GM21360 (cell line): ENCODE measurements at regions not wholly inside any gene's neighbourhood (a gene's known extent, or its start where the extent isn't known, plus 50 kb on each side); places are given as distances from the start of the nearest gene placed in this dataset.

Source experiments
- ATAC-seq: cut with Tn5 transposase; IDR thresholded peaks from one replicate; pipeline ENCODE4 v1.9.1; 2021; ENCODE audit warnings: mild to moderate bottlenecking, moderate library complexity; ENCODE audit not compliant: unreplicated experiment

DNA sequence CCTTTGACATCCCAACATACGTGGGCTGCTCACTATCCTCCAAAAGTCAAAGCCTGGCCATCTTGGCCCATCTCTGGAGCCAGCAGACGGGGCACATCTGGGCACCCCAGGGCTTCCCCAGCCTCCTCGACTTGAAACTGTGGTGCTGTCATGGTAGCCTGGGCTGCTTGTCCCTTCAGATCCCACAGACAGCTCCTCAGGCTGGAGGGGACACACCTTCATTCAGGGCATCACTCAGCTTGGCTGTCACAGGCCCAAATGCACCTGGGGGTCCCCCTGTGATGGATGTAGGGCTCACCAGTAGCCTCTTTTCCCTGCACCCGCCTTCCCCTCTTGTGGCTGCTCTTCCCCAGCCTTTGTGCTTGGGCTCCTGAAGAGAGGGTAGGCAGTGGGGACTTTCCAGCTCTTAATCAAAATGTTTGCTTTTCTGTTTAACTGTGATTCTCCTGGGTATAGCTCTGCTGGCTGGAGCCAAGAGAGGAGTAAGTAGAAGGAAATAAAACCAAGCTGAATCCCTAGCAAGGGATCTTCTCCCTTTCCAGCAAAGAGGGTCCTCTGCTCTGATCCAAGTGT, 92.3 kb downstream of the GYPC start:
- no peak for ATAC-seq

GRCh38 chr2:126748929-126749518, 93.1 kb downstream of the GYPC start:
- peak; percentile 60 for ATAC-seq

DNA sequence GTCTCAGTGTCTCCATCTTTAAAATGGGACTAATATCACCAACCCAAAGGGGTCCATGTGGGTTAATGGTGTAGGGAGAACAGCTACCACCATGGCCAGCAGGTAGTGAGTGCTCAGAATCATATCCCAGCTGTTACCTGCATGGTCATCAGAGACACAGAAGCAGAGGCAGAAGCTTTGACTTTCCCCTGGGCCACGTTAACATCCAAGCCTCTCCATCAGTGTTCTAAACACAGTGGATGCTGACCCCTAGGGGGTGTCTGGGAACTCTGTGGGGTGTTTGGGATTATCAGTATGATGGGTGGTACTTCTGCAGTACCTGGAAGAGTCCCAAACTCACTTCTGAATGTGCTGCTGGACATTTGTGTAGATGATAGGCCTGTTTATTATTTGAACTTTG, 93.6 kb downstream of the GYPC start:
- peak; percentile 46 for ATAC-seq

GRCh38 chr2:126750506-126750905, 94.5 kb downstream of the GYPC start:
- no peak for ATAC-seq

DNA sequence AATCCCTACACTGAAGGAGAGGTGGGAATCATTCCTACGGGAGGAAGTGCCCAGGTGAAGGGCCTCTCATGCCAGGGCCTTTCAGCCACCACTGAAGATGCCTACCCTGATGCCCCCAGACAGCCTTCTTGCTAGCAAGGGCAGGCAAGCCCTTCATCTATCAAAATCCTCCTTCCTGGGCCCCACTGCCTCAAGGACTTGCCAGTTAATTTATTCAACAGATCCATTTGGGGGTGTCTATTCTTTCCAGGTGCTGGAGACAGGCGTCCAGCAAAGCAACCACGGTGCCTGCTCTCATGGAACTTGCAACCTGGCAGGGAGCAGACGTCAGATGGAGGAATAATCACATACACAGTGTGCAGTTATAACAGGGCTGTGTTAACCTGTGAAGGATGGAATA, 95.5 kb downstream of the GYPC start:
- ATAC-seq: no peak

- no peak for ATAC-seq
These were observed 96.9 kb downstream of the GYPC start for GRCh38 chr2:126752876-126753275.

- ATAC-seq: no peak
These were observed 97.7 kb downstream of the GYPC start for GRCh38 chr2:126753501-126754212.

- no peak for ATAC-seq
These were observed 98.5 kb downstream of the GYPC start for GRCh38 chr2:126754240-126755004.

DNA sequence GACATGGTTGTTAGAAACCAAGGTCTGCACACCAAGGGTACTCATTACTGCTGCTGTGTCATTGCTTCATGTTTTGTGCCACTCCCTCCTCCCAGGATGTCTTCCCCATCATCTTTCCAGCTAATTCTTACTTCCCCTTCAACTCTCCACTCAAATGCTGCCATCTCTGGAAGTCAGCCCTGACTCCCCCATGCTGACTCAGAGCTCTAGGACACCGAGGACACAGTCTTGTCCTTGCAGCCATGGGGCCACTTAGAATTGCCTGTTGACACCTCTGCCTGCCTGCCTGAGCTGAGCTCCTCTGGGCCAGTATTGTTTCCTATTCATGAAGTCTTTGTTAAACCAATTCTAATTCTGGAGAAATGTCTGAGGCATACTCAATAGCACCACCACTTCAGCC, 100.2 kb downstream of the GYPC start:
- no peak for ATAC-seq

DNA sequence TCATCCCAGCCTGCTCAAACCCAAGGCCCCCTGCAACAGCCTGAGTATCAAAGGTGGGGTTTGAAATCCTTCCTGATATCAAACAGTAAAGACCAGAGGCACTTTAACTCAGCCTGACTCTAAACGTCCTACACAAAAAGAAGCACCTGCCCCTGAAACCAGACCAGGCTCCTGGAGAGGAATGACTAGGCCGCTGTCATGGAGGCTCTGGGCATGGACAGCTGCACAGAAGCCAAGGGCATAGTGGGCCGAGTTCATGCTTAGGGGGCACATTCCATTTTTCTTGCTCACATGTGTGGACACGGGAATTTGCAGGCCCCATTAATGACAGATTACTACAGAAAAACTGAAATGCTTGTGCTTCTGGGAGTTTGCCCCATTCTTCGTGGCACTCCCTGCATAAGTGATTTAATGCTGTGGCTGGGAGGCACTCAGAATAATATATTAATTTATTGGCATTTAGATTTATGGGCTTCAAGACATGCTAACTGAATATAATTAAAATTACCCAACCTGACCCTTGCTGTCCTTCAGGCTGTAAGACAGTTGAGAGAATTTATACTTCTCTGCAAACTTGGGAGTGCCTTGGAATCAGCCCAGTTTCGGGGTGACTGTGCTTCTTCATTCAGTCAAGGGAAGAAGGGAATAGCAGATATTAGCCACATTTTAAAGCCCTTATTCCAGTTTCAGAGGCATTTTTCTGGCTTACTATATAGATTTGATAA, 105.5 kb downstream of the GYPC start:
- no peak for ATAC-seq

- ATAC-seq: peak; percentile 57
These were observed 106.3 kb downstream of the GYPC start for GRCh38 chr2:126761981-126762878.

DNA sequence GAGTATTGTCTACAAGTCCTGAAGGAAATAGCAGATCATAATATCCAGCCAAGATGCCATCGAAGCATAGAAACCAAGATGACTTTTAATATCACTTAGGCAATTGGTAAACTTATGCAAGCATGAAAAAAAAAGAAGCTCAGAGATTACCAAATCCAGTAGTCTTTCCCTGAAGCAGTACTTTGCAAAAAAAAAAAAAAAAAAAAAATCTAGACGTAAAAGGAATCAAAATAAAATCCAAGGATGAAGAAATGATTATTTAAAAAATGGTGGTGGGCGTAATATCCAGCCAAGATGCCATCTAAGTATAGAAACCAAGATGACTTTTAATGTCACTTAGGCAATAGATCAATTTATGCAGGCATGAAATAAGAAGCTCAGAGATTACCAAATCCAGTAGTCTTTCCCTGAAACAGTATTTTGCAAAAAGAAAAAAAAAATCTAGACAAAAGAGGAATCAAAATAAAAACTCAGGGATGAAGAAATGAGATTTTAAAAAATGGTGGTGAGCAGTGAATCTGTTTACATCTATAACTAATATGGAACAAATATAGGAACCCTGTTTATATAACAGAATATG, 108.8 kb downstream of the GYPC start:
- ATAC-seq: no peak

GRCh38 chr2:126765395-126765794, 109.4 kb downstream of the GYPC start:
- ATAC-seq: no peak

DNA sequence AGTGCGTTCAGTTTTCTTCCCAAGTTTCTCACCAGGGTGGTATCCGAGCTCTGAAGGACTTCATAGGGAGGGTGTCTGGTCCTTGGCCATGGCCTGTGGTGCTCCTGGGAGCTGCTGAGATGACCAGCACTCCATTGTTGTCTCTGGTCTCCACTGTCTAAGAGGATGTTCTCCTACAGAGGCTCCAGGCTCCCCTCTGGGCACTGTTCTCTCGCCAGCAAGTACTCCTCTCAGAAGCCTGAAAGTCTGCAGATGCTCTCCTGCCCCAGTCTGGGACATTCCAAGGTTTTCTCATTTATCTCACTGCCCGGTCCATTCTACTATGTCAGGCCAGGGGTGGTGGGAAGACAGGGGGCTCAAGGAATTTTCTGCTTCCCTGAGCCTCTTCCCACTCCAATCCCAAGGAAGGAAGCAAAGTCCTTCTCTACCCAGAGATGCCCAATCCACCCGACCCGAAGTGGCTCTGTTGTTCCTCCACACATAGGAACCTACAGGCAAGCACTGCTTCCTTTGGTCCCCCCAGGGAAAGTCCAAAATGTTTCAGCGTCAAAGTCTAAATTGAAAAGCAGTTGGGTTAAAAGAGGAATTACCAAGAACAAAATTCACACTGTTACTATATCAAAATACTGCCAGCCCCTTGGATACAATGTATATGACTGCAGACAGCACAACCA, 110.5 kb downstream of the GYPC start:
- no peak for ATAC-seq

- no peak for ATAC-seq
These were observed 111.0 kb downstream of the GYPC start for GRCh38 chr2:126766969-126767296.

DNA sequence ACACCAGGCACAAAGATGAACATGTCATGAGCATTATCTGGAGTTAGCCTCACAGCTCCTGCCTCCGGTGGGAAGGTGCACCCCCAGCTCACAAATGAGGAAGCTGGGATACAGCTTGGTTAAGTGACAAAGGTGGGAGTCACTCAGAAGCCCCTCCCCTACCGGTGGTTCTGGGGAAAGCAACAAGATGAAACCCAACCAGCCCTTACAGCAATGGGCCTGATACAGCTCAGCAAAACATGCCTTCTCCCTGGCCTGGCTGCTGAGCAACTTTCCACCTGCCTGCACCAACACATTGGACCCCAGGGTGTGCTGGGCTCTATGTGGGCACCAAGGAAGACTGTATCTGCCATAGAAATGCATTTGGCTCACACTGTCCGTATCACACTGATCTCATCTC, 113.2 kb downstream of the GYPC start:
- ATAC-seq: no peak

GRCh38 chr2:126770466-126770865, 114.5 kb downstream of the GYPC start:
- ATAC-seq: no peak

- ATAC-seq: no peak
These were observed 115.1 kb downstream of the GYPC start for GRCh38 chr2:126771094-126771493.

DNA sequence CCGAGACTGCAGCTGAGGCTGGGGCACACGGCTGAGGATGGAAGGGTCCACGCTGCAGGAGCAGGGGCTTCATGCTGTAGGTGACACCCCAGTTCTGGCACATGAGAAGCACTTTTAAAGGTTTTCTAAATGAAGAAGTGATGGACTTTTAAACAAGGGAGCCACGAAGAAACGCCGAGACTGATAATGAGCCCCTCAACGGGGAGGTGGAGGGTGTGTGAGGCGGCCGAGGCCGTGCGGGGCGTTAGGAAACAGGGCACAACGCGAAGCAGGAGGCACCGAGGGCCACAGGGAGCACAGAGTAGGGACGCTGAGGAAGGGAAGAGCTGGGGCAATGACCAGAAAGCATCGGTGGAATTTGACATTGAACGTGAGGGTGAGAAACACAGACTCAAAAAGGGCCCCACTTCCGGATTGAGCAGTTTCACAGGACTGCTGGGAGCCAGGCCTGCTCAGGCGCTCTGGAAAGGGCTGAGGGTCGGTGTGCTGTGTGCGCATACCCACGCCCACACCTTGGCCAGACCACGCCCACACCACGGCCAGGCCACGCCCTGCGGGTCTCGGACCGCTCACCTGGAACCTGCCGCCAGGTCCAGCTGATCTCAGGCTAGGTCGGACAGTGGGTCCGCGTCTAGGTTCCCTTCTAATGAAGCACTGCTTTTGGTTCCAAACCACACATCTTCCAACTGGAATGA, 115.7 kb downstream of the GYPC start:
- no peak for ATAC-seq
